HG03095 (cell line): ENCODE measurements at regions not wholly inside any gene's neighbourhood (a gene's known extent, or its start where the extent isn't known, plus 50 kb on each side); places are given as distances from the start of the nearest gene placed in this dataset.
"Not testable (repeated sequence)": the region's sequence is repeated elsewhere in the genome, so short reads cannot be mapped to it uniquely, and the experiment has no call there.

Experiments
- ATAC-seq: cut with Tn5 transposase; IDR thresholded peaks from one replicate; pipeline ENCODE4 v1.9.1; 2021; ENCODE audit warnings: moderate library complexity; ENCODE audit not compliant: unreplicated experiment

DNA sequence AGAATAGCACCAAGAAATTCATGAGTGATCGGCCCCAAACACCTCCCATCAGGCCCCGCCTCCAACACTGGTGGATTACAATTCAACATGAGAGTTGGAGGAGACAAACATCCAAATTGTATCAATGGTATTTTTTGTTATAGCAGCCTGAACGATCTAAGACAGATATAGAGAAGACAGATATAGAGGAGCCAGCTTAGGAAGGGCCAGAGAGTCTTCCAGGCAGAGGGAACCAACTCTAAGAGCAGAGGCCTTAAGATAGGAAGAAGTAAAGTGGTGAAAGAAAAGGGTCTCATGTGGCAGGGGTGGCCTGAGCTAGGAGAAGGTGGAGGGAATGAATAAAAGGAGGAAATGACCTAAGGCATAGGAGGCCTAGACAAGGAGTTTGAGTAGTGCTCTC is 158.8 kb upstream of the TBL1XR1 start:
- no peak for ATAC-seq

- no peak for ATAC-seq
These were observed 159.7 kb upstream of the TBL1XR1 start for GRCh38 chr3:177356952-177357351.

DNA sequence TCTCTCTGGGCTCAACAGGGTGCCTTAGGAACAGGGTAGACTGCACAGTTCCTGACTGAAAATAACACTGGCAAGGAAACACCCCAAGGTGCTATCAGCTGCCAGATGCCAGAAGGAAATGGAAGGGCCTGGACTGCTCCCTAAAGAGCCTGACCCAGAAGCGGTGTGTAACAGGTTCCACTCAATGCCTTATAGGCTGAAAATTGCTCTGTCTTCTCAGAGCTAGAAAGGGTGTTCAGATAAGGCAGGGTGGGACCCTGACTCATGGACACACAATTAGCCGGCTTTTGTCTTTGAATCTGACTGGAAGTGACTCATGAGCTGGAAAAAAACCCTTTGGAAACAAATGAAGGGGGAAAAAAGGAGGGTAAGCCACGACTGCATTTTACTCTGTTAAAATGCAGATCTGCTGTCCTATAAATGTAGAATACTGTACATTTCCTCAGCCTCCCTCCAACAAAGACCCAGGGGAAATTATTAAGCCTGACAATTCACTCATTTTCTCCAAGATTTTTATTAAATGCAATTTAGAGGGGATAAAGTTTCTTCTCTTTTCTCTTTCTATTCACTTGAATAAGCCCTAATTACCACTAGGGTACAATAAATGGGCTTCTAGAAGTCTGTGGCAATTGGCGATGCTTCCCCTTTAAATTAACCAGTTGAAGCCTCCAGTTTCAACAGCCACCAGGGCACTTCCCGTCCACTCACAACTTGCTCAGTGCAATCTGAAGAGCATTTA is 160.2 kb upstream of the TBL1XR1 start:
- ATAC-seq, result no peak

- peak; percentile 46 for ATAC-seq
These were observed 161.1 kb upstream of the TBL1XR1 start for GRCh38 chr3:177358091-177358976.

GRCh38 chr3:177358977-177359592 is 161.8 kb upstream of the TBL1XR1 start:
- no peak for ATAC-seq

- peak; percentile 75 for ATAC-seq
These were observed 162.5 kb upstream of the TBL1XR1 start for GRCh38 chr3:177359593-177360357.

- no peak for ATAC-seq
These were observed 164.0 kb upstream of the TBL1XR1 start for GRCh38 chr3:177361081-177361938.

GRCh38 chr3:177362626-177363025 is 165.3 kb upstream of the TBL1XR1 start:
- ATAC-seq, result no peak

DNA sequence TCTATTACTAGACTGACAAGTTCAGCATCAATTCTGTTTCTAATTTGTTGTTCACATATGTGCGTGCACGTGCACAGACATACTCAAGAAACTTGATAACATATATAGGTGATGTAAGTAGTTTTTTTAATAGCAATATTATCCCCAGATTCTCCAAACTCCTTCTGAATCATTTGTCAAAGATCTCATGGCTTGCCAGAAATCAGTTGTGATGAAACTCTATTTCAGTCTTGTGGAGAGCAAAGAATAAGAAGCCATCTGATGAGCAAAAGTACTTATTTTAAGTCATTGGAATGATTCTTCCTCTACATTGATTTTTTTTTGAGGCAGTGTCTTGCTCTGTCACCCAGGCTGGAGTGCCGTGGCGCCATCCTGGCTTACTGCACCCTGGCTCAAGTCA is 167.0 kb upstream of the TBL1XR1 start:
- ATAC-seq, result no peak

DNA sequence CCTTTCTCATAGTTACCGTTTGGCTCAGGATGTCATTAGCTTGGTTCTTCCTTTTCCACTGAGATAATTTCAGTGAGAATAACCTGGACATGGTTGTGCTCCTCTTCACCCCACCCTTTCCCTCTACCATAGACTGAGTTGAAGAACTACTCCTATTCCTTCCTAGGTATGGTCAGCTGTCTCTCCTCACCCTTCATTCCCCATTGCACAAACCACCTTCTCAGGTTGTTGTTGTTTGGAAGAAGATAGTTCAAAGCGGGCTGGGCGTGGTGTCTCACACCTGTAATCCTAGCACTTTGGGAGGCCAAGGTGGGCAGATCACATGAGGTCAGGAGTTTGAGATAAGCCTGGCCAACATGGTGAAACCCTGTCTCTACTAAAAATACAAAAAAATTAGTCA is 168.0 kb upstream of the TBL1XR1 start:
- not testable (repeated sequence) for ATAC-seq

DNA sequence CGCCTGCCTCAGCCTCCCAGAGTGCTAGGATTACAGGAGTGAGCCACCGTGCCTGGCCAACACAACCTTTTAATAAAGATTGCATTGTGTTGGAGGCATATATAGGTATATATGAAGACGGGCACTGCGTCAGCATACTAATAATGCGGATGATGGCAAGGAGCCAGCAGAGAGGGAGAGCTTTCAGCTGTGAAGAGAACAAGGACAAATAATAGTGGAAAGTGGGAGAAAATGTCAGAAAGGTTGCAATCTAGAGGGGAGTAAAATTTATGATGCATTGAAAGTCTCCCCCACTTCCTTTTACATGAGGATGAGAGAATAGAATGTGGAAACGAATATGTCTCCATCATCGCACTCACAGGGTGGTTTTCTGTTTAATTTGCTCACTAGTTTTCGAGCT is 170.5 kb upstream of the TBL1XR1 start:
- no peak for ATAC-seq

DNA sequence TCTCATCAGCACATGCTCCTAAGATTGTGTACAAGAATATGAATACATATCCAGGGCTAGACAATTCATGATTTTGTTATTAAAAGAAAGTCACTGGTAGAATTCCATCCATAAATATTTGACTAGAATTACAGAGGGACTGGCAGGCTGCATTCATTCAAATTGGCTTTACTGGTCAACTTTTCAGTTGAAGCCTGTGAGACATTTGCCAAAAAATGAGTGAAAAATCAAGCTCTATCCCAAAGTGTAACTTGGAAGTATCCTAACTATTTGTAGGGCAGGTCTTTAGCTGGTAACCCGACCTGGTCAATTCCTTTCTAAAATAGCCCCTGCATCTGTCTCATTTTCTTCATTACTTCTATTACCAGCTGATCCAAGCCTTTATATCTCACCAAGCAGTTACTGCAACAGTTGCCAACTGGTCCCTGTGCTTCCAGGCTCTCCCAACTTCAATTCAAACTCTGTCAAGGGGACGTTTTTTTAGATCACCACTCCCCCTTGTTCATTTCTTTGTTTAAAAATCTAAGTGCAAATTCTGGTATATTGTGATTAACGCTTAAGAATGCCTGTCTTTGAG is 173.1 kb upstream of the TBL1XR1 start:
- no peak for ATAC-seq

GRCh38 chr3:177371146-177371545 is 173.9 kb upstream of the TBL1XR1 start:
- no peak for ATAC-seq

GRCh38 chr3:177371888-177372287 is 174.6 kb upstream of the TBL1XR1 start:
- no peak for ATAC-seq

DNA sequence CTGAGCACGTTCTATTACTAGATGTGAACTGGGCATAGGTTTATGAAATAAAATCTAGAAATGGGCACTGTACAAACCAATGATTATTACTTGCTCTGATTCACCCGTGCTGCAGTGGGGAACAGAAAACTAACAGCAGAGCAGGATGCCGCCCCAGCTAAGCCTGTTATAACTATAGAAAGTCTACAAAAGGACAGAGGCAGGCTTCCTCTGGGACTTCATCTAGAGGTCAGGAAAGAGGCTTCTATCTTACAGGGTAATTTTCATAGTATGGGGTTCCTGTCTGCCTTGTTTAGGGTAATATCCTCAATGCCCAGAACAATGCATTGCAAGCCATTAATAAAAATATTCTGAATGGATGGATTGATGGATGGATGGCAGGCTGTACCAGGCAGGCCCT is 177.0 kb upstream of the TBL1XR1 start:
- no peak for ATAC-seq

DNA sequence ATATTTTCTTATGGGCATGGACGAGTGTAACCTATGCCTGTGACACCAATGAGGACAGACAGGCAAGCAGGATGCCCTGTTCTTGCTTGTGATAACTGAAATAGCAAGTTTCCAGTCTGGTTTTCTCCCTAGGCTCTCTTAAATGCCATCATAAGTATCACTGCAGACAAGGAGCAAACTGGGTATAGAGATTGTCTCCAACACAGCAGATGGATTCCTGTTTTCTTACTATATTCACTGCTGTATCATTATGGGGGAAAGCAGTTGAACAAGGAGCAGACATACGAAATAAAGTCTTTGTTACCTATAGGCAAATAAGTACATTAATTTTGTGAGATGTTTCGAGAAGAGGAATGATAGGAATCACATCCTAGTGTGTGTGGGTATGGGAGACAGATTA is 178.0 kb upstream of the TBL1XR1 start:
- ATAC-seq, result no peak

DNA sequence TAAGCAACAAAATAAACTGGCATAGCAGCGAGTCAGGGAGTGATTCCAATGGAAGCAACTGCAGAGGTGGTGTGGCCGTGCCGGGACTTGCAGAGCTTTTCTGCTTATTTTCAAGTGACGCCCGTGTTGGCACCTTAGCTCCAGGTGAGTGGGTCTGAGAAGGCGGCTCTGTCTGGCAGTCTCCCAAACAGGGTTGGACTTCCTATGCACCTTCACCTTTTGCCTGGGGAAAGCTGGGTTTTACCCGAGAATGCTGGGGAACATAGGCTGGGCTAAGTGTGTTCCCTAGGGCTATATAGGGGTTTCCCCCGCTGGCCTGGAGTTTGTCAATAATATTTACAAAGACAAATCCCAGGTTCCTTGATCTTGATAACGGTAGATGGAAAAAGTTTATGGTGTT is 179.9 kb upstream of the TBL1XR1 start:
- ATAC-seq, result no peak

DNA sequence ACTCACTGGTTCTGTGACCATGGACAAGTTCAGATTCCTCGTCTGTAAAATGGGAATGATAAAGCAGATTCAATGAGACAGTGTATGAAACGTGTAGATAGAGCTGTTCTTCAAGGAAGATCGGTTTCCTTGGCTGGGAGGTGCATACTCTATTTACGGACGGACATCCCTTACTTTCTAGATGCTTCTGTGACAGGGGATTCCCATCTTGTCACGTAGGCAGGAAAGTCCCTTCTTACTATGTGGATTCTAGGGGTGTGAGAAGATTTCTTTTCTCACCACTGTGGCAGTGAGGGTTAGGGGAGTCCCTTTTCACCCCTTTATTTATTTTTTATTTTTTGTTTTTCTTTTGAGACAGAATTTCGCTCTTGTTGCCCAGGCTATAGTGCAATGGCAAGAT is 180.9 kb upstream of the TBL1XR1 start:
- ATAC-seq, result peak; percentile 75

DNA sequence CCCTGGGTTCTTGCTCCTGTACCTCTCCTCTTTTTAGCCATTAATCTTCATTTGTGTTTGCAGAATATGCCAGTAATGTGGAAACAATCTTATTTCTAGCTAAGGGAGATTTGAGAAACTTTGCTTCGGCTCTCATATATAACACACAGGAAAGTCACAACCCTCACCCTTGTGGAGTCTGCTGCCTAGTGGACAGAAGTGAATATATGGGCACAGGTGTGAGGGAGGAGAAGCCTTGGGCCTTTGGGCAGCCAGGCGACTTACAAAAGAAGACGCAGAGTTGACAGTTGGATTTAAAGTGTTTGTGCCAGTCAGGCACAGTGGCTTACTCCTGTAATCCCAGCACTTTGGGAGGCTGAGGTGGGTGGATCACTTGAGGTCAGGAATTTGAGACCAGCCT is 181.8 kb upstream of the TBL1XR1 start:
- ATAC-seq, result no peak

DNA sequence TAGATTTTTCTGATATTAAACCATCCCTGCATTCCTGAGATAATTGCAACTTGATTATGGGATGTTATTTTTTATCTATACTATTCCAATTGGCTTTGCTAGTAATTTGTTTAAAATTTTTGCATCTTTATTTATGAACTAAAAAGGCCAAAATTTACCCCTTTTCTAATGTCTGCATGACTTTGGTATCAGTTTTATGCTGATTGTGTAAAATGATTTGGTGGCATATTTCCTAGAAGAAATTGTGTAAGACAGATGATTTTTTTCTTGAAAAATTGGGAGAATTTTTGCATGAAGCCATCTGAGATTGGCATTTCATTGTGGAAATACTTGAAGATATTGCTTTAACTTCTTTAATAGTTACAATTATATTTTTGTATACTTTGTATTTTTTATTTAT is 183.8 kb upstream of the TBL1XR1 start:
- ATAC-seq, result no peak
